HepG2 (cell line): ENCODE measurements at regions not wholly inside any gene's neighbourhood (a gene's known extent, or its start where the extent isn't known, plus 50 kb on each side); places are given as distances from the start of the nearest gene placed in this dataset.

Experiments
- ATAC-seq: fragments of 200-7000 bp; cut with Tn5 transposase; 3 replicates; pipeline ENCODE4 v1.9.1; 2020; ENCODE audit warnings: mild to moderate bottlenecking, moderate library complexity
- BruUV-seq: library from RNA; stranded (reverse); fragments of 400-500 nt; replicated peaks from 2 replicates; lab custom pipeline; 2021; lab: Mats Ljungman, UMichigan
- CTCF ChIA-PET: fragments of 300-600 bp; formaldehyde crosslinking; extraction: SDS; loops from one replicate; lab custom pipeline; 2021; ENCODE audit warnings: low total read pairs, inconsistent platforms, low intra/inter-chr PET ratio; lab: Yijun Ruan, JAX
- POLR2A ChIA-PET: fragments of 350-600 bp; sonication (Branson Sonifier 250); formaldehyde crosslinking; loops from one replicate; lab custom pipeline; 2020; ENCODE audit warnings: antibody characterized with exemption, inconsistent platforms; lab: Yijun Ruan, JAX
- DNase-seq: peaks from one replicate; pipeline ENCODE4 v3.0.0-alpha.2; 2015; ENCODE audit warnings: low spot score
- FAIRE-seq: peaks from 3 replicates; lab custom pipeline; 2011; peaks lifted over from hg19 to GRCh38; lab: Jason Lieb, UNC
- H2AFZ ChIP-seq: one replicate; pipeline ENCODE4 v1.6.1; 2011; ENCODE audit warnings: low read length, inconsistent platforms
- H3K27ac ChIP-seq: fragments of 300-600 bp; 3 replicates; pipeline ENCODE4 v1.8.0; 2011; ENCODE audit warnings: mixed run types, mild to moderate bottlenecking, mixed read lengths, low read length, inconsistent platforms; ENCODE audit not compliant: insufficient read depth; ENCODE audit errors: extremely low read length
- H3K27me3 ChIP-seq, 2 experiments: fragments of 200-600 bp in 1 of 2; 2 replicates in 1 of 2; 3 replicates in 1 of 2; pipeline versions ENCODE4 v1.6.0 to v1.8.0; 2011; ENCODE audit warnings: low read length in 2 of 2, mild to moderate bottlenecking in 2 of 2, moderate library complexity in 2 of 2, inconsistent platforms in 1 of 2; ENCODE audit not compliant: insufficient read depth in 2 of 2, control insufficient read depth in 1 of 2
- H3K36me3 ChIP-seq, 2 experiments: fragments of 200-600 bp in 1 of 2; replicated peaks in 1 of 2; 2 replicates in 1 of 2; 3 replicates in 1 of 2; pipeline versions ENCODE4 v1.5.1 to v1.8.0; 2011; ENCODE audit warnings: low read length in 2 of 2, inconsistent platforms in 1 of 2; ENCODE audit not compliant: insufficient read depth in 2 of 2, control insufficient read depth in 1 of 2
- H3K4me1 ChIP-seq: 2 replicates; pipeline ENCODE4 v1.5.1; 2012; ENCODE audit warnings: low read length, inconsistent platforms; ENCODE audit not compliant: insufficient read depth
- H3K4me2 ChIP-seq: 2 replicates; pipeline ENCODE4 v1.6.0; 2011; ENCODE audit warnings: low read depth, low read length, inconsistent platforms
- H3K4me3 ChIP-seq, 3 experiments: fragments of 200-600 bp in 1 of 3; sonication (generic), shearing (Covaris generic) in 1 of 3; replicated peaks in 1 of 3; 2 replicates each; pipeline ENCODE4 v1.5.1; 2011 to 2016; ENCODE audit warnings: low read length in 3 of 3, inconsistent platforms in 2 of 3, low read depth in 2 of 3, mild to moderate bottlenecking in 2 of 3, control low read depth in 1 of 3, mixed read lengths in 1 of 3; ENCODE audit not compliant: insufficient read depth in 1 of 3
- H3K79me2 ChIP-seq: one replicate; pipeline ENCODE4 v1.6.1; 2011; ENCODE audit warnings: low read length, inconsistent platforms; ENCODE audit not compliant: insufficient read depth
- H3K9ac ChIP-seq: 2 replicates; pipeline ENCODE4 v1.6.0; 2011; ENCODE audit warnings: mild to moderate bottlenecking, low read depth, low read length, inconsistent platforms; ENCODE audit not compliant: insufficient read depth
- H3K9me3 ChIP-seq: 2 replicates; pipeline ENCODE4 v1.5.1; 2012; ENCODE audit warnings: mild to moderate bottlenecking, low read length
- H4K20me1 ChIP-seq: 2 replicates; pipeline ENCODE4 v1.6.0; 2011; ENCODE audit warnings: inconsistent platforms, mild to moderate bottlenecking, low read length, moderate library complexity; ENCODE audit not compliant: insufficient read depth
- AFF4 ChIP-seq: sonication (generic); formaldehyde crosslinking; IDR thresholded peaks from 2 replicates; pipeline ENCODE4 v1.4.0; 2020; ENCODE audit warnings: missing genetic modification reagents
- HIVEP1 ChIP-seq: sonication (generic); formaldehyde crosslinking; IDR thresholded peaks from 2 replicates; pipeline ENCODE4 v1.4.0; 2020; ENCODE audit warnings: mild to moderate bottlenecking, missing genetic modification reagents
- HMG20A ChIP-seq: IDR thresholded peaks from 2 replicates; pipeline ENCODE4 v1.6.1; 2016; ENCODE audit warnings: borderline replicate concordance
- KDM4B ChIP-seq: sonication (generic); formaldehyde crosslinking; IDR thresholded peaks from 2 replicates; pipeline ENCODE4 v1.4.0; 2020; ENCODE audit warnings: missing genetic modification reagents
- LBX2 ChIP-seq: sonication (generic); formaldehyde crosslinking; IDR thresholded peaks from 2 replicates; pipeline ENCODE4 v1.5.0; 2020; ENCODE audit warnings: missing genetic modification reagents, mild to moderate bottlenecking, borderline replicate concordance
- NR2F6 ChIP-seq, 2 experiments: IDR thresholded peaks; 2 replicates each; pipeline ENCODE4 v1.6.1; 2016; ENCODE audit warnings: antibody characterized with exemption in 1 of 2, mild to moderate bottlenecking in 1 of 2
- RBM39 ChIP-seq: fragments of 200-400 bp; formaldehyde crosslinking; IDR thresholded peaks from one replicate; pipeline ENCODE4 v1.6.1; 2018; ENCODE audit warnings: antibody characterized with exemption, mild to moderate bottlenecking, low read depth, low read length; ENCODE audit not compliant: poor library complexity, severe bottlenecking
- SATB2 ChIP-seq: sonication (generic); formaldehyde crosslinking; IDR thresholded peaks from 2 replicates; pipeline ENCODE4 v1.5.0; 2020; ENCODE audit warnings: missing genetic modification reagents
- SP140L ChIP-seq: sonication (generic); formaldehyde crosslinking; IDR thresholded peaks from 2 replicates; pipeline ENCODE4 v1.4.0; 2020; ENCODE audit warnings: missing genetic modification reagents, borderline replicate concordance
- WGBS: methylation state at CpG from one replicate; pipeline ENCODE4 v1.1.6; 2017; ENCODE audit warnings: low lambda C conversion rate; 5-methylcytosine and 5-hydroxymethylcytosine counted together
- in situ Hi-C: cut with HindIII; loops from 2 replicates; pipeline ENCODE4 v1.10.0; 2017; ENCODE audit warnings: low pct_unique_long_range_greater_than_20kb; ENCODE audit not compliant: extremely low pct_ligation_motif_present
- intact Hi-C: fragments of 100-400 bp; cut with micrococcal nuclease; formaldehyde crosslinking; loops from one replicate; pipeline ENCODE4 v1.10.0; 2022; ENCODE audit not compliant: unreplicated experiment
- TF ChIP-seq, protein P1 (sequence below): sonication (generic); formaldehyde crosslinking; IDR thresholded peaks from 2 replicates; pipeline ENCODE4 v1.4.0; 2020; ENCODE audit warnings: missing genetic modification reagents
- TF ChIP-seq, protein P2 (sequence below): sonication (generic); formaldehyde crosslinking; IDR thresholded peaks from 2 replicates; pipeline ENCODE4 v1.4.0; 2020; ENCODE audit warnings: missing genetic modification reagents, borderline replicate concordance
- TF ChIP-seq, protein P3 (sequence below): sonication (generic); formaldehyde crosslinking; IDR thresholded peaks from 2 replicates; pipeline ENCODE4 v1.4.0; 2020; ENCODE audit warnings: missing genetic modification reagents

- CTCF ChIA-PET: no interaction called here
- Histone ChIP-seq H2AFZ (no peak overlapping the region), H3K9ac (no peak overlapping the region), H3K4me3 (no peak overlapping the region)
- no peak for FAIRE-seq
- TF ChIP-seq AFF4: no peak
- no peak for TF ChIP-seq LBX2
- TF ChIP-seq NR2F6 (IDR thresholded peaks at IDR 0.05): no peak
- no peak for TF ChIP-seq NR2F6 (CRISPR knock-in tag; IDR thresholded peaks at IDR 0.05)
- TF ChIP-seq HIVEP1 (CRISPR knock-in tag): no peak
- TF ChIP-seq RBM39: no peak
- no peak for TF ChIP-seq KDM4B (CRISPR knock-in tag)
- TF ChIP-seq, protein P1, sequence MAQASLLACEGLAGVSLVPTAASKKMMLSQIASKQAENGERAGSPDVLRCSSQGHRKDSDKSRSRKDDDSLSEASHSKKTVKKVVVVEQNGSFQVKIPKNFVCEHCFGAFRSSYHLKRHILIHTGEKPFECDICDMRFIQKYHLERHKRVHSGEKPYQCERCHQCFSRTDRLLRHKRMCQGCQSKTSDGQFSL (CRISPR knock-in tag): no peak
- TF ChIP-seq, protein P2, sequence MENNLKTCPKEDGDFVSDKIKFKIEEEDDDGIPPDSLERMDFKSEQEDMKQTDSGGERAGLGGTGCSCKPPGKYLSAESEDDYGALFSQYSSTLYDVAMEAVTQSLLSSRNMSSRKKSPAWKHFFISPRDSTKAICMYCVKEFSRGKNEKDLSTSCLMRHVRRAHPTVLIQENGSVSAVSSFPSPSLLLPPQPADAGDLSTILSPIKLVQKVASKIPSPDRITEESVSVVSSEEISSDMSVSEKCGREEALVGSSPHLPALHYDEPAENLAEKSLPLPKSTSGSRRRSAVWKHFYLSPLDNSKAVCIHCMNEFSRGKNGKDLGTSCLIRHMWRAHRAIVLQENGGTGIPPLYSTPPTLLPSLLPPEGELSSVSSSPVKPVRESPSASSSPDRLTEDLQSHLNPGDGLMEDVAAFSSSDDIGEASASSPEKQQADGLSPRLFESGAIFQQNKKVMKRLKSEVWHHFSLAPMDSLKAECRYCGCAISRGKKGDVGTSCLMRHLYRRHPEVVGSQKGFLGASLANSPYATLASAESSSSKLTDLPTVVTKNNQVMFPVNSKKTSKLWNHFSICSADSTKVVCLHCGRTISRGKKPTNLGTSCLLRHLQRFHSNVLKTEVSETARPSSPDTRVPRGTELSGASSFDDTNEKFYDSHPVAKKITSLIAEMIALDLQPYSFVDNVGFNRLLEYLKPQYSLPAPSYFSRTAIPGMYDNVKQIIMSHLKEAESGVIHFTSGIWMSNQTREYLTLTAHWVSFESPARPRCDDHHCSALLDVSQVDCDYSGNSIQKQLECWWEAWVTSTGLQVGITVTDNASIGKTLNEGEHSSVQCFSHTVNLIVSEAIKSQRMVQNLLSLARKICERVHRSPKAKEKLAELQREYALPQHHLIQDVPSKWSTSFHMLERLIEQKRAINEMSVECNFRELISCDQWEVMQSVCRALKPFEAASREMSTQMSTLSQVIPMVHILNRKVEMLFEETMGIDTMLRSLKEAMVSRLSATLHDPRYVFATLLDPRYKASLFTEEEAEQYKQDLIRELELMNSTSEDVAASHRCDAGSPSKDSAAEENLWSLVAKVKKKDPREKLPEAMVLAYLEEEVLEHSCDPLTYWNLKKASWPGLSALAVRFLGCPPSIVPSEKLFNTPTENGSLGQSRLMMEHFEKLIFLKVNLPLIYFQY: no peak
- TF ChIP-seq HMG20A (CRISPR knock-in tag): no peak
- TF ChIP-seq SP140L (CRISPR knock-in tag): no peak
- TF ChIP-seq, protein P3, sequence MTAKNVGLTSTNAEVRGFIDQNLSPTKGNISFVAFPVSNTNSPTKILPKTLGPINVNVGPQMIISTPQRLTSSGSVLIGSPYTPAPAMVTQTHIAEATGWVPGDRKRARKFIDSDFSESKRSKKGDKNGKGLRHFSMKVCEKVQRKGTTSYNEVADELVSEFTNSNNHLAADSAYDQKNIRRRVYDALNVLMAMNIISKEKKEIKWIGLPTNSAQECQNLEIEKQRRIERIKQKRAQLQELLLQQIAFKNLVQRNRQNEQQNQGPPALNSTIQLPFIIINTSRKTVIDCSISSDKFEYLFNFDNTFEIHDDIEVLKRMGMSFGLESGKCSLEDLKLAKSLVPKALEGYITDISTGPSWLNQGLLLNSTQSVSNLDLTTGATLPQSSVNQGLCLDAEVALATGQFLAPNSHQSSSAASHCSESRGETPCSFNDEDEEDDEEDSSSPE: no peak
- no peak for TF ChIP-seq SATB2 (CRISPR knock-in tag)
- TF ChIP-seq, all 625 proteins: peak for 0
- Histone ChIP-seq H3K4me2 (no peak overlapping the region), H3K79me2 (no peaks in the 10 kb centered on the region), H3K9me3 (no peaks in the 10 kb centered on the region), H3K27ac (no peak overlapping the region), H3K27me3 (no peaks in the 10 kb centered on the region), H4K20me1 (no peaks in the 10 kb centered on the region), H3K36me3 (no peaks in the 10 kb centered on the region), H3K4me1 (no peaks in the 10 kb centered on the region)
- ATAC-seq (no peak), DNase-seq (no peak)
- 19% methylated on average over 8 of the region's 8 CpGs for WGBS
- intact Hi-C loops (no loop called here), in situ Hi-C loops (no loop called here)
- POLR2A ChIA-PET: no interaction called here
- BruUV-seq: no TSS peak
Observed at GRCh38 chr3:193052354-193053045, 134.8 kb upstream of the MB21D2 start.
